BE2C (cell line): ENCODE measurements at regions not wholly inside any gene's neighbourhood (a gene's known extent, or its start where the extent isn't known, plus 50 kb on each side); places are given as distances from the start of the nearest gene placed in this dataset.

ENCODE experiments used
- DNase-seq: peaks from one replicate; pipeline ENCODE4 v3.0.0-alpha.2; 2020
- H3K27me3 ChIP-seq: fragments of 250-450 bp; sonication (Bioruptor Pico); 2 replicates; pipeline ENCODE4 v1.5.1; 2020; ENCODE audit warnings: mild to moderate bottlenecking
- H3K36me3 ChIP-seq: fragments of 250-450 bp; sonication (Bioruptor Pico); 2 replicates; pipeline ENCODE4 v1.5.1; 2020; ENCODE audit warnings: mild to moderate bottlenecking
- H3K4me1 ChIP-seq: fragments of 250-450 bp; sonication (Bioruptor Pico); 2 replicates; pipeline ENCODE4 v1.5.1; 2020
- H3K4me3 ChIP-seq: 2 replicates; pipeline ENCODE4 v1.5.1; 2011; ENCODE audit warnings: low read depth, low read length
- H3K9me3 ChIP-seq: fragments of 250-450 bp; sonication (Bioruptor Pico); 2 replicates; pipeline ENCODE4 v1.5.1; 2020
- CTCF ChIP-seq: IDR thresholded peaks from 2 replicates; pipeline ENCODE4 v1.5.1; 2012; ENCODE audit warnings: mild to moderate bottlenecking, low read depth, low read length

DNA sequence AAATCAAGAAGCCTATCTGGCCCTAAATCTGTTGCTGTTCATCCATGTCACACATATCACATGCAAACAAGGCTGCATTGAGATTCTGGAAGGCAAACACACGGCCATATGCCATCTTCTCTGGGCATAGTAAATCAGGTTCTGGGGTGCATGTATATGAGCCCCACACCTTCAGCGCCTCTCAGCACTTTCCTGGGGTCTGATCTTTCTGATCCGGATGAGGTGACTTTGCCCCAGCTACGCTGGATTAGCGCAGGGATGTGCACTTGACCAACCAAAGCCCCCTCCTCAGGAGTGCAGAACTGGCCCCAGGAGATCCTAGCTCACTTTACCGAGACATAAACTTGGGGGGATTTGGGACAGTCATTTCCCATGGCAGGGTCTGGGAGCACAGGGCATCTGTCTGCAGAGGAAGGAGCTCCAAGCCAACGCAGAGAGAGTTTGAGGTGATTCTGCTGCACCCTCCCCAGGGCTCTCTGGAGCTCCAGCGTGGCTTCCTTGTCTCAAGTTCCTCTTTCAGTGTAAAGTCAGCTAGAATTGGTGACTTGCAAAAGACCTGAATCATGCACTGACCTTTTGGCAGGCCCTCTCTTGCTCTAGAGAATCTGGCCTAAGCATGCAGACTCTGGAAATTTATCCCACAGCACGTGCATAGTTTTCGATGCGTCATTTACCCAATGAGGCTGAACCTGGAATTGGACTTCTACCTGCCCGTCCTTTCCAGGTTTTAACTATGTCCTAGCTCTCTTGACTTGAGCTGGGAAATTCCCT lies 63.5 kb upstream of the KLF13 start:
- no peak for DNase-seq
- H3K4me1 ChIP-seq, result peaks cover 20% of the 10 kb centered on the region

GRCh38 chr15:31263751-31264558 lies 62.7 kb upstream of the KLF13 start:
- TF ChIP-seq CTCF, result no peak
- H3K9me3 ChIP-seq, result no peaks in the 10 kb centered on the region
- no peaks in the 10 kb centered on the region for H3K27me3 ChIP-seq
- H3K36me3 ChIP-seq, result no peaks in the 10 kb centered on the region
- DNase-seq, result peak; percentile 63
- no peak overlapping the region for H3K4me3 ChIP-seq
- peaks cover 20% of the 10 kb centered on the region for H3K4me1 ChIP-seq

More for the DNA sequence above, 63.5 kb upstream of the KLF13 start:
- Histone ChIP-seq H3K9me3 (no peaks in the 10 kb centered on the region), H3K36me3 (no peaks in the 10 kb centered on the region), H3K4me3 (no peak overlapping the region), H3K27me3 (no peaks in the 10 kb centered on the region)
- no peak for TF ChIP-seq CTCF

GRCh38 chr15:31264559-31265089 lies 62.0 kb upstream of the KLF13 start:
- no peak for TF ChIP-seq CTCF
- no peaks in the 10 kb centered on the region for H3K9me3 ChIP-seq
- no peaks in the 10 kb centered on the region for H3K27me3 ChIP-seq
- no peak for DNase-seq
- no peak overlapping the region for H3K4me3 ChIP-seq
- H3K4me1 ChIP-seq, result peaks cover 20% of the 10 kb centered on the region
- no peaks in the 10 kb centered on the region for H3K36me3 ChIP-seq

DNA sequence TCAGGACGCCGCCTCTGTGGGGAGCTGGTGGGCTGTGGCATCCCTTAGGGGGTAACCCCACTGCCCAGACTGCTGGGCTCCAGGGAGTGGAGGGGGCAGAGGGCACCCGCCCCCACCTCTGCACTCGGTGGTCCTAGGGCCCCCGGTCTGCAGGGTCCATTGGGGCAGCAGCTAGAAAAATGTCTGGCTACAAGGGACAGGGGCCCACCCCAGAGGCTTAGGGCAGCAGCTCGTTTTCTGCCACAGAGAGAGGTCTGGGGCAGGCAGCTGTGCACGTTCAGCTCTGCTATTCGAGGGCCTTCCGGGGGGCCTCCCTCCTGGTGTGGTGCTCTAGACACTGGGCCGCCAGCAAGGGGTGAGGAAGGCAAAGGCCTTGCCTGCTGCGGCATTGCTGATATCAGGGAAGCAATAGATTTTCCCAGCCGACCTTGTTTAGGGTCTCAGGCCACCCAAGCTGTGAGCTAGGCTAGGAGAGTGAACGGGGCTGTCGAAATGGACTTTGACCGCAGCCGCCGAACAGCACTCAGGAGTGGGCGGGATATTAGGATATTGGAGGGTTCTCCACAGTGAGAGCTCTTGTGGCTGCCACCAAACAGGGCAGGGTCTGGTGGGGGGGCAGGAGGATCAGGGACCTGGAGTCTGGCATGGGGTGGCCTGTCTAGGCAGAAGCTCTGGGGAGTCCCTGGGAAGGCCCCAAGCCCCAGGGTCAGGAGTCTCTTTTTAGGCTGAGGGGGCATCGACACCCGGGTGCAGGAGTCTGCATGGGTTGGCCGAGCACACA lies 61.4 kb upstream of the KLF13 start:
- Histone ChIP-seq H3K27me3 (no peaks in the 10 kb centered on the region), H3K4me1 (peaks cover 21% of the 10 kb centered on the region), H3K4me3 (no peak overlapping the region), H3K9me3 (no peaks in the 10 kb centered on the region), H3K36me3 (no peaks in the 10 kb centered on the region)
- no peak for TF ChIP-seq CTCF
- DNase-seq, result no peak

DNA sequence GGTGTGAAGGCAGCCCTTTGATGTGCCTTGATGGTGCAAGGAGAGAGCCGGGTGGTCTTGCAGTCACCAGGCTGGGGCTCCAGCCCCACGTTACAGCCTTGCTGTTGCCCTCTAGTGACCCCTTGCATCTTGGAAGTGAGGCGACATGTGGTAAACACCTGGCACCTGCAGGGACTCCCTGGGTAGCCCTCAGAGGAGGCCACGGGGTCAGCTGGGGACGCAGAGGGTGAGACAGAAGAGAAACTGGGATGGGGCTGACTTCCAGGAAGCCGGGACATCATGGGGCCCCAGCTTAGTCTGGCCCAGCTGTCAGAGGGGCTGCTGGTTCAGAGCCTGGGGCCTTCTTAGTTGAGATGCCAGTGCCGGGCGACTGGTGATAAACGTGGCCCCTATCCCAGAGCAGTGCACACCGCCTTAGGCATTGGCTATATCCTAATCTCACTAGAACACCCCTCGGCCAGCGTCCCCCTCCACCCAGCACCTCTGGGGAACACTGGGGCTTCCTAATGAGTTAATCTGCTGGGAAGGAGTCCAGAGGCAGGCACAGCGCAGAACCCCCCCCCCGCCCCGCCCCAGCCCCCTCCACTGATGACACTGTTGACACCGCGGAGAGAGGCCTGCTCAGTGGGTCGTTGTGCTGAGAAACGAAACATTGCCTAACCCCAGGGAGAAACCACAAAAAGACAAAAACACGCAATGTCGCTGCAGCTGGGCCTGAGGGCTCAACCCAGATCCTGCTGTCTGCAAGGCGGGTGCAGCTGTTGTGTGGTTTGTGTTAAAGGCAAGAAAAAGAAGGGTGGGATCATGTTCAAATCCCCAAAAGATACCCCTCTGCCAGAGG lies 60.5 kb upstream of the KLF13 start:
- Histone ChIP-seq H3K4me1 (peaks cover 27% of the 10 kb centered on the region), H3K27me3 (no peaks in the 10 kb centered on the region), H3K36me3 (no peaks in the 10 kb centered on the region), H3K4me3 (no peak overlapping the region), H3K9me3 (no peaks in the 10 kb centered on the region)
- DNase-seq, result no peak
- TF ChIP-seq CTCF, result no peak
